ENCODE measurements at regions not wholly inside any gene's neighbourhood (a gene's known extent, or its start where the extent isn't known, plus 50 kb on each side); places are given as distances from the start of the nearest gene placed in this dataset.

GRCh38 chr20:20894280-20894679 lies 181.8 kb upstream of the RALGAPA2 start:
- no peaks in the 10 kb centered on the region for H3K27me3 ChIP-seq (ENCODE audit: insufficient read depth, low read length)

GRCh38 chr20:20892328-20892727 lies 179.9 kb upstream of the RALGAPA2 start:
- no peaks in the 10 kb centered on the region for H3K36me3 Mint-ChIP-seq (ENCODE audit: low read depth, unreplicated experiment)
- DNase-seq (ENCODE audit: low read depth) (no peak), FAIRE-seq (no peak)
- Histone ChIP-seq H3K4me2 (ENCODE audit: low read length) (no peak overlapping the region), H3K9ac (ENCODE audit: low read length) (no peak overlapping the region), H3K27me3 (ENCODE audit: insufficient read depth, low read length) (no peaks in the 10 kb centered on the region), H3K4me1 (ENCODE audit: insufficient read depth, low read length) (no peaks in the 10 kb centered on the region), H3K27ac (ENCODE audit: low read depth, low read length) (no peak overlapping the region), H3K4me3 (ENCODE audit: insufficient read depth, low read depth, low read length) (no peak overlapping the region), H2AFZ (ENCODE audit: low read depth, low read length) (no peak overlapping the region), H3K9me3 (ENCODE audit: insufficient read depth, low read depth, low read length) (peaks cover 4% of the 10 kb centered on the region), H3K79me2 (ENCODE audit: insufficient read depth, low read length) (no peaks in the 10 kb centered on the region), H4K20me1 (ENCODE audit: insufficient read depth, low read length) (no peaks in the 10 kb centered on the region), H3K36me3 (ENCODE audit: insufficient read depth, low read length) (no peaks in the 10 kb centered on the region)
- H3K27me3 Mint-ChIP-seq (ENCODE audit: low read depth, unreplicated experiment) = peaks cover 6% of the 10 kb centered on the region
- no peak overlapping the region for H3K27ac Mint-ChIP-seq (ENCODE audit: unreplicated experiment)
- peaks cover 2% of the 10 kb centered on the region for H3K9me3 Mint-ChIP-seq (ENCODE audit: unreplicated experiment)
- H3K4me3 Mint-ChIP-seq (ENCODE audit: unreplicated experiment) = no peak overlapping the region
- TF ChIP-seq EZH2 (IDR thresholded peaks at IDR 0.05; ENCODE audit: insufficient read depth, low read length) = no peak
- TF ChIP-seq CTCF (IDR thresholded peaks at IDR 0.05; ENCODE audit: insufficient read depth, low read depth, low read length) = no peak
- H3K4me1 Mint-ChIP-seq (ENCODE audit: low read depth, unreplicated experiment) = no peaks in the 10 kb centered on the region

More at GRCh38 chr20:20894280-20894679, 181.8 kb upstream of the RALGAPA2 start:
- FAIRE-seq (no peak), DNase-seq (ENCODE audit: low read depth) (no peak)
- Mint-ChIP-seq H3K27ac (ENCODE audit: unreplicated experiment) (no peak overlapping the region), H3K4me1 (ENCODE audit: low read depth, unreplicated experiment) (no peaks in the 10 kb centered on the region), H3K36me3 (ENCODE audit: low read depth, unreplicated experiment) (no peaks in the 10 kb centered on the region), H3K9me3 (ENCODE audit: unreplicated experiment) (no peaks in the 10 kb centered on the region), H3K27me3 (ENCODE audit: low read depth, unreplicated experiment) (peaks cover 2% of the 10 kb centered on the region), H3K4me3 (ENCODE audit: unreplicated experiment) (no peak overlapping the region)
- no peak overlapping the region for H3K27ac ChIP-seq (ENCODE audit: low read depth, low read length)
- H3K36me3 ChIP-seq (ENCODE audit: insufficient read depth, low read length) = no peaks in the 10 kb centered on the region
- H3K9me3 ChIP-seq (ENCODE audit: insufficient read depth, low read depth, low read length) = peaks cover 4% of the 10 kb centered on the region
- H3K79me2 ChIP-seq (ENCODE audit: insufficient read depth, low read length) = no peaks in the 10 kb centered on the region
- H4K20me1 ChIP-seq (ENCODE audit: insufficient read depth, low read length) = no peaks in the 10 kb centered on the region
- H2AFZ ChIP-seq (ENCODE audit: low read depth, low read length) = no peak overlapping the region
- no peak overlapping the region for H3K4me2 ChIP-seq (ENCODE audit: low read length)
- no peak overlapping the region for H3K9ac ChIP-seq (ENCODE audit: low read length)
- H3K4me3 ChIP-seq (ENCODE audit: insufficient read depth, low read depth, low read length) = no peak overlapping the region
- TF ChIP-seq CTCF (IDR thresholded peaks at IDR 0.05; ENCODE audit: insufficient read depth, low read depth, low read length) = no peak
- no peaks in the 10 kb centered on the region for H3K4me1 ChIP-seq (ENCODE audit: insufficient read depth, low read length)

GRCh38 chr20:20890751-20891150 lies 178.3 kb upstream of the RALGAPA2 start:
- H2AFZ ChIP-seq (ENCODE audit: low read depth, low read length) = no peak overlapping the region
- FAIRE-seq (no peak), DNase-seq (ENCODE audit: low read depth) (no peak)
- Mint-ChIP-seq H3K27ac (ENCODE audit: unreplicated experiment) (no peak overlapping the region), H3K36me3 (ENCODE audit: low read depth, unreplicated experiment) (no peaks in the 10 kb centered on the region), H3K27me3 (ENCODE audit: low read depth, unreplicated experiment) (peaks cover 4% of the 10 kb centered on the region), H3K4me1 (ENCODE audit: low read depth, unreplicated experiment) (no peaks in the 10 kb centered on the region), H3K9me3 (ENCODE audit: unreplicated experiment) (peaks cover 2% of the 10 kb centered on the region), H3K4me3 (ENCODE audit: unreplicated experiment) (no peak overlapping the region)
- no peak overlapping the region for H3K4me2 ChIP-seq (ENCODE audit: low read length)
- H3K9ac ChIP-seq (ENCODE audit: low read length) = no peak overlapping the region
- TF ChIP-seq CTCF (IDR thresholded peaks at IDR 0.05; ENCODE audit: insufficient read depth, low read depth, low read length) = no peak
- TF ChIP-seq EZH2 (IDR thresholded peaks at IDR 0.05; ENCODE audit: insufficient read depth, low read length) = no peak
- H3K27ac ChIP-seq (ENCODE audit: low read depth, low read length) = no peak overlapping the region
- no peaks in the 10 kb centered on the region for H4K20me1 ChIP-seq (ENCODE audit: insufficient read depth, low read length)
- H3K9me3 ChIP-seq (ENCODE audit: insufficient read depth, low read depth, low read length) = peaks cover 4% of the 10 kb centered on the region
- H3K4me1 ChIP-seq (ENCODE audit: insufficient read depth, low read length) = no peaks in the 10 kb centered on the region
- no peak overlapping the region for H3K4me3 ChIP-seq (ENCODE audit: insufficient read depth, low read depth, low read length)
- no peaks in the 10 kb centered on the region for H3K36me3 ChIP-seq (ENCODE audit: insufficient read depth, low read length)
- H3K79me2 ChIP-seq (ENCODE audit: insufficient read depth, low read length) = no peaks in the 10 kb centered on the region
- no peaks in the 10 kb centered on the region for H3K27me3 ChIP-seq (ENCODE audit: insufficient read depth, low read length)
